Small intestine (tissue), 7 donors: ENCODE measurements at regions not wholly inside any gene's neighbourhood (a gene's known extent, or its start where the extent isn't known, plus 50 kb on each side); places are given as distances from the start of the nearest gene placed in this dataset.

Source experiments
- DNase-seq, 2 donors: peaks; one replicate each; pipeline versions ENCODE4 v3.0.0 to v3.0.0-alpha.2; 2013
- FAIRE-seq: peaks from 2 replicates; lab custom pipeline; 2012; peaks lifted over from hg19 to GRCh38; lab: Jason Lieb, UNC
- H3K27ac ChIP-seq, 3 donors: one replicate each; pipeline ENCODE4 v1.5.1; 2013; ENCODE audit warnings: low read length in 2 of 3, mild to moderate bottlenecking in 2 of 3, control low read depth in 1 of 3, inconsistent platforms in 1 of 3, low read depth in 1 of 3, moderate library complexity in 1 of 3
- H3K27me3 ChIP-seq, 3 donors: one replicate each; pipeline ENCODE4 v1.6.1; 2013; ENCODE audit warnings: low read length in 3 of 3, inconsistent platforms in 1 of 3; ENCODE audit not compliant: control insufficient read depth in 3 of 3, insufficient read depth in 3 of 3
- H3K36me3 ChIP-seq, 3 donors: one replicate each; pipeline ENCODE4 v1.6.1; 2013; ENCODE audit warnings: low read length in 3 of 3, inconsistent platforms in 1 of 3, low read depth in 1 of 3, mild to moderate bottlenecking in 1 of 3, moderate library complexity in 1 of 3; ENCODE audit not compliant: control insufficient read depth in 3 of 3, insufficient read depth in 2 of 3
- H3K4me1 ChIP-seq, 3 donors: one replicate each; pipeline ENCODE4 v1.6.1; 2013; ENCODE audit warnings: low read length in 2 of 3, inconsistent platforms in 1 of 3, low read depth in 1 of 3, mild to moderate bottlenecking in 1 of 3, moderate library complexity in 1 of 3; ENCODE audit not compliant: control insufficient read depth in 3 of 3, insufficient read depth in 2 of 3
- H3K4me3 ChIP-seq, 3 donors: one replicate each; pipeline ENCODE4 v1.5.1; 2013; ENCODE audit warnings: low read length in 3 of 3, control low read depth in 1 of 3, inconsistent platforms in 1 of 3, low read depth in 1 of 3, mild to moderate bottlenecking in 1 of 3, moderate library complexity in 1 of 3
- H3K9me3 ChIP-seq, 2 donors: one replicate each; pipeline ENCODE4 v1.6.1; 2013; ENCODE audit warnings: low read depth in 1 of 2, low read length in 1 of 2; ENCODE audit not compliant: control insufficient read depth in 2 of 2, insufficient read depth in 1 of 2
- WGBS, 3 donors: extraction: QIAGEN DNeasy Blood & Tissue Kit; methylation state at CpG; one replicate each; pipeline ENCODE4 v1.1.7; 2013; 5-methylcytosine and 5-hydroxymethylcytosine counted together
- donor health status: healthy with polysubstance abuse.
- donor health status: control.
- donor health status: control.
- donor health status: Bipolar disorder and iron deficiency.
- donor health status: healthy.

- Histone ChIP-seq H3K9me3 (no peaks in the 10 kb centered on the region), H3K4me3 (no peak overlapping the region), H3K36me3 (no peaks in the 10 kb centered on the region), H3K27ac (no peak overlapping the region), H3K4me1 (no peaks in the 10 kb centered on the region), H3K27me3 (no peaks in the 10 kb centered on the region)
- FAIRE-seq (no peak), DNase-seq (no peak)
- 74 to 85% (median 78%) methylated on average over 3 of the region's 3 CpGs for WGBS, 3 donors
Observed at GRCh38 chr16:62370445-62370844, 334.2 kb upstream of the CDH8 start.

GRCh38 chr16:62363501-62363900 lies 327.3 kb upstream of the CDH8 start:
- Histone ChIP-seq H3K27ac (no peak overlapping the region), H3K36me3 (no peaks in the 10 kb centered on the region), H3K27me3 (no peaks in the 10 kb centered on the region), H3K4me1 (no peaks in the 10 kb centered on the region), H3K9me3 (no peaks in the 10 kb centered on the region), H3K4me3 (no peak overlapping the region)
- WGBS, 3 donors = 36 to 72% (median 66%) methylated on average over 2 of the region's 2 CpGs
- no peak for FAIRE-seq
- DNase-seq = no peak

- Histone ChIP-seq H3K27me3 (no peaks in the 10 kb centered on the region), H3K27ac (no peak overlapping the region), H3K4me1 (no peaks in the 10 kb centered on the region), H3K9me3 (no peaks in the 10 kb centered on the region), H3K4me3 (no peak overlapping the region), H3K36me3 (no peaks in the 10 kb centered on the region)
- no peak for FAIRE-seq
- 88 to 99% (median 94%) methylated on average over 2 of the region's 2 CpGs for WGBS, 3 donors
- DNase-seq = no peak
Observed at GRCh38 chr16:62353355-62353754, 317.1 kb upstream of the CDH8 start.

- Histone ChIP-seq H3K27me3 (no peaks in the 10 kb centered on the region), H3K9me3 (no peaks in the 10 kb centered on the region), H3K36me3 (no peaks in the 10 kb centered on the region), H3K27ac (no peak overlapping the region), H3K4me3 (no peak overlapping the region), H3K4me1 (no peaks in the 10 kb centered on the region)
- FAIRE-seq (no peak), DNase-seq (no peak)
- 76 to 86% (median 80%) methylated on average over 2 of the region's 2 CpGs for WGBS, 3 donors
Observed at GRCh38 chr16:62342216-62342615, 306.0 kb upstream of the CDH8 start.

GRCh38 chr16:62335356-62335755 lies 299.1 kb upstream of the CDH8 start:
- no peaks in the 10 kb centered on the region for H3K9me3 ChIP-seq
- no peaks in the 10 kb centered on the region for H3K4me1 ChIP-seq
- no peak overlapping the region for H3K27ac ChIP-seq
- H3K4me3 ChIP-seq = no peak overlapping the region
- FAIRE-seq (no peak), DNase-seq (no peak)
- H3K27me3 ChIP-seq = no peaks in the 10 kb centered on the region
- H3K36me3 ChIP-seq = no peaks in the 10 kb centered on the region

GRCh38 chr16:62321606-62322005 lies 285.4 kb upstream of the CDH8 start:
- Histone ChIP-seq H3K27ac (no peak overlapping the region), H3K27me3 (no peaks in the 10 kb centered on the region), H3K4me3 (no peak overlapping the region), H3K4me1 (no peaks in the 10 kb centered on the region), H3K9me3 (peaks cover 0 to 2% of the 10 kb centered on the region in 2 donors), H3K36me3 (no peaks in the 10 kb centered on the region)
- 70 to 84% (median 73%) methylated on average over 2 of the region's 2 CpGs for WGBS, 3 donors
- DNase-seq (no peak), FAIRE-seq (no peak)

GRCh38 chr16:62298600-62298999 lies 262.4 kb upstream of the CDH8 start:
- no peak overlapping the region for H3K27ac ChIP-seq
- DNase-seq = no peak
- no peak for FAIRE-seq
- H3K9me3 ChIP-seq = peaks cover 0 to 2% of the 10 kb centered on the region in 2 donors
- WGBS, 3 donors = 30 to 54% (median 53%) methylated on average over 11 of the region's 11 CpGs
- H3K4me3 ChIP-seq = no peak overlapping the region
- no peaks in the 10 kb centered on the region for H3K4me1 ChIP-seq
- no peaks in the 10 kb centered on the region for H3K27me3 ChIP-seq
- H3K36me3 ChIP-seq = no peaks in the 10 kb centered on the region

GRCh38 chr16:62294213-62294972 lies 258.2 kb upstream of the CDH8 start:
- H3K4me3 ChIP-seq = no peak overlapping the region
- H3K27ac ChIP-seq = no peak overlapping the region
- no peaks in the 10 kb centered on the region for H3K36me3 ChIP-seq
- H3K9me3 ChIP-seq = no peaks in the 10 kb centered on the region
- H3K27me3 ChIP-seq = no peaks in the 10 kb centered on the region
- no peak for DNase-seq
- FAIRE-seq = no peak
- 74 to 83% (median 74%) methylated on average over 6 of the region's 6 CpGs for WGBS, 3 donors
- no peaks in the 10 kb centered on the region for H3K4me1 ChIP-seq
